NCI-H446 treated with DMSO at 0.1 percent for 48 hours (cell line): ENCODE measurements at regions not wholly inside any gene's neighbourhood (a gene's known extent, or its start where the extent isn't known, plus 50 kb on each side); places are given as distances from the start of the nearest gene placed in this dataset.

ENCODE experiments used
- DNase-seq: peaks from one replicate; lab custom pipeline; 2025; lab: John Stamatoyannopoulos, UW

DNA sequence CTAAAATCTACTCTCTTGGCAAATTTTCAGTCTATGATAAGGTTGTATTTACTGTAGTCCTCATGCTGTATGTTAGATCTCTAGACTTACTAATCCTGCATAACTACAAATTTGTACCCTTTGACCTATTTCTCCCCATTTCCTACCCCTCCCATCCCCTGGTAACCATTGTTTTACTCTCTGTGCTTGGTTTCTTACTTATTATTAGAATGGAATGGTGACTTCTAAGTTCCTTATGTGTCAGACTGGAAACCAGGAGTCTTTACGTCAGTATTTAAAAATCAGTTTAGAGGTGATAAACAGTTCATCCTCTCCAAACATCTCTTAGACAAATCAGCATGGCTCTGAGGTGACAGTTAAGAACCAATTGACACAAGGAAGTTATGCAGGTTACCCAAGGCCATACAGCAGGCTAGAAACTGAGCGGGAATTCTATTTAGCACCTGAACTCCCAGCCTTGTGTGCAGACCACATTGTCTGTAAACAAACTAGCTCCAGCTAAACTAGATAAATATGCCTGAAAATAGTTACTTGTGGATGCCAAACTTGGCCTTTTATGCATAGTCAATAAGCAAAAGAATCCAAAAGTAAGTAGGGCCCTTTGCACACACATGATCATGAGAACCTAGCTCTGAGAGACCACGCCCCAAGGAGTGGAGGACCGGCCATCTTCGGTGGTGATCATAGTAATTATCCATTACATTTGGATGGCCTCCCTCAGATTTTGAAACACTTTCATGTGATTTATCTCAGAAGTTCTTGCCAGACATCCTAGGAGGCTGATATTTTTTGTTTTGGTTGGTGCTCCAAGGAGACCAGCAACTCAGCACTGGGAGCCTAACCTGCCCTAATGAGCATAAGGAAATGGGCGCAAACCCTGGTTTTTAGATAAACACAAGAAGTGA is 72.3 kb upstream of the BOC start:
- no peak for DNase-seq

DNA sequence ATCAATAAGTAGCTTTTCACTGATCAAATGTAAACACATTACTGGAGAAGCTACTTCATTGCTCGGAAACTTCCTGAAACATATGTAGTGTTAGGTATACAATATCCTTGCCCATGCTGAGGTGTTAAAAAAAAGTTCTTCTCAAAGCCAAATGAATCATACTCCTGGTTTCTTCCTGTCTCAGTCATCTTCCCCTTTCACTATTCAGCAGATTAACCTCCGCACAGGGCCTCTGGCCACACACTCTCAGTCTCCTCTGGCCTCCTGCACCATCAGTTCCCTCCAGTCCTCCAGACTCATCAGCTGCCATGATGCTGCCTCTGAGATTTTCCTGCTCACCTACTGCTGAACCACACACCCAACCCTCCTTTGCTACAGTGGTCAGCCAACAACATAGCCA is 70.5 kb upstream of the BOC start:
- DNase-seq = no peak

DNA sequence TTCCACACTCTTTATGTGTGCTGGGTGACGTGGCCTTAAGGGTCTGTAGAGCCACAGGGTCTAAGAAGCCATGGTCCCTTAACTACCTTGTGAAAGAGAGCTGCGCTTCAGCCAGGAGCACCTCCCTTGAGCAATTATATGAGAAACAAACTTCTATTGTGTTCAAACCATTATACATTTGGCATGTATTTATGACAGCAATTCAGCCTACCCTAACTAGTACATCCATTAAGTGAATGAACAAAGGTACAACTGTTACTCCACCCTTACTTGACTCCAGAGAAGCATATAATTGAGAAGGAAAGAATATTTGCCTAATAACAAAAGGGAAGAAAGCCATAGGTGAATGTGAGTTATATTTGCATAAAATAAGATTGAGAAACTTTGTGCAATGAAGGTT is 69.8 kb upstream of the BOC start:
- no peak for DNase-seq

DNA sequence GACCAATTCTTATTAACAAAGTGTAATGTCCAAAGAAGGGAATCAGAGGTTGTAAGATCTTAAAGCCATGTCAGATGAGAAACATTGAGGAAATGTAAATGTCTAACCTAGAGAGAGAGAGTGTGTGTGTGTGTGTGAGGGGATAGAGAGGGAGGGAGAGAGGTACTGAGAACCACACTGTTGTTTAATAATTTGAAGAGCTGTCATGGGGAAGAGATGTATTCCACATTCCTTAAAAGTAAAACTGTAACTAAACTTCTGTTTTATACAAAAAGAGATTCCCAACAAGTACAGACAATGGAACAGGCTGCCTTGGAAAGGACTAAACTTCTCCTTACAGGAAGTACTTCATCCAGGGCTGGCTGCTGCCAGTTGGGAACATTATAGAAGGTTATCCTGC is 68.9 kb upstream of the BOC start:
- DNase-seq = no peak

DNA sequence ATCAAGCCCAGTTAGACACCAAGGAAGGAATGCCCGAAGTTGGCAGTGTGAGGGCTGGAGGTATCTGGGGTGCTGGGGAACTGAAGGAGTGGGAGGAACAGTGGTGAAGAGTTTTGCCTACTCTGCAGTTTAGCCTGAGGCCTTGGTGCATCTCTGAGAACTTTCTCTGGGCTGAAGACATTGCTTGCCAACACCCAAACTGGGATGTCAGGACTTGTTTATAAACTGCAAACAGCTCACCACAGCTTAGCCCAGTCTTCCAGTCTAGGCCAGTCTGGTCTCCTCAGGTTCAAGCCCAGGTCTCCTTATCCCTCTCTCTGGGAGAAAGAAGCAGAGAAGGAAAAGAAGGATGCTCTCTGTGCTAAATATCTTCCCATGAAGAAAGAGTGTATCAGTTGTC is 68.0 kb upstream of the BOC start:
- DNase-seq = no peak

DNA sequence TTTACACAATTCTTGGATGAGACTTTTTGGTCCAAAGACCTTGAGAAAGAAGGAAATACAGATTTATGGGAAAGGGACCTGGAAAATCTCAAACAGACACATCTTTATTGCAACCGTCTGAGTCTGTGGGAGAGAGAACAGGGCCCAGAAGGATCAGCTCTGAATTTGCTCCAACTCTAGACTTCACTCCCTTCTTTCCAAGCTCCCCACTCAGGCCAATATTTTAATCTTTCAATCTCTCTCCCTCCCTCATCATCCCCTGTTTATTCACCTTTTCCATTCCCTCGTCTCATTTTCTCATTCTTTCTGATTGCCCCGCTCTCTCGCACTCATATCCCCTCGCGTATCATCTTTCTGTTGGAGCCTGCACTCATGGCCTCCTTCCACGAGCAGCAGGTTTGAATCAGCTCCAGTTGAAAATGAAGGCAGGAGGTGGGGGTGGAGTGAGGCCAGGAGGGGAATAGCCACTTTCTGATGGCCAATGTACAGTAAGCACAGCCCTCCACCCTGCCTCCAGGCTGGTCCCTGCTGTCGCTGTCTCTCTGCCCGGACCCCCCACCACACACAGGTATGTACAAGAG is 63.6 kb upstream of the BOC start:
- DNase-seq = peak; percentile 99

DNA sequence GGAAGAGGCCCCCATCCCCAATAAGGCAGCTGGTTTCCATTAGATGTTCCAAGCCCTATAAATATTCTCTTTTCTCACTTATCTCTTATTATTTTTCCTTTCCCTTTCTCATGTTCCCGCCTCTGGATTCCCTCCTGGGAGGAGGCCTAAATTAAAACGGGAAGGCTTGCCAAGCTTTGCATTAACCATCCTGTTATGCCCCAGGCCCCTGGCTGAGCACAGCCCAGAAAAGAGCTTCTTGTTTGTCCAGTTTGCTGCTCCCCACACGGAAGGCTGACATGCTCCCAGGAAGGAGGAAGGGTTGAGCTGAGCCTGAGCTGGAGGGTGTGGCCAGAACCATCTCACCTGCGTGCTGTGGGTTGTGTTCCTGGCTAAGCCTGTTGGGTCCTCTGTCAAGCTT is 63.1 kb upstream of the BOC start:
- DNase-seq = peak; percentile 99

DNA sequence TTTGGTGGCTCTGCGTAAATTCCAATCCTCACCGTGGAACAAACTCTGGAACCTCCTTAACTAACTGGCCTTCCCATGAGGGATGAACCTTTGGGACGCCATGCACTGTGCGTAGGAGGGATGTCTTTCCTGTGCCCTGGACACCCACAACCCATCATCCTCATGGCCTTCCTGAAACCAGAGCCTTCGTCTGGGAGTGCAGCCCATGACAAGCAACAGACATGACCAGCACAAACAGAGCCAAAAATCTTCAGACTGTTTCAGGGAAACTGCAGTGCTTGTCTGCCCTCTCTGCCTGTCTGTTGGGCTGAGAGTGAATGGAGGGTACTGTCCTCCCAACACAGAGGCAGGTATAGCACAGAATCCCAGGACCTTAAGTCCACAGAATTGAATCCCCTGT is 61.1 kb upstream of the BOC start:
- no peak for DNase-seq

DNA sequence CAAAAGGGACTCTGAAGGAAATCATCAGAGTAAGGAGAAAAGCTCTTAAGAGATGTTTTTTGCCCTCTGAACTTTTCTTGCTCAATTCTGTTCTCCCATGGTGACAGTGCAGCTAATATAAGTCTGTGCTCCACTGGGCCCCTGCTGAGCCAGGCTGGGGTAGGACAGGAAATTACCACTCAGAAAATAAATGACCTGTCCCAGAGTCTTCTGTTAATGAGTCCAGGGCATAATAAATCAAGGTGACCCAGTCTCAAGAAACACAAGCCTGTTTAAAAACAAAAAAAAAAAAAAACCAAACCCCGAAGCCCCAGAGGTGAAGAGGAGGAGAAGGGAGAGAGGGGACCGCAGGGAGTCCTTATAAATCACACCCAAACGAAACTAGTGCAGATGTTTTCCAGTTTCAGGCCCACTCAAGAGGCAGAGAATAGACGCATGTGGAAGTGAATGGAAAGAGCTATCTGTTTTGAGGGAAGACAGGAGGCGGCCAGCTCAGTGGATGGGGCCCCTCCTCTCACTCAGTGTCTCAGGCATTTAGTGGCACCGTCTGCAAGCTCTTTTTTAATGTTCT is 59.8 kb upstream of the BOC start:
- no peak for DNase-seq

DNA sequence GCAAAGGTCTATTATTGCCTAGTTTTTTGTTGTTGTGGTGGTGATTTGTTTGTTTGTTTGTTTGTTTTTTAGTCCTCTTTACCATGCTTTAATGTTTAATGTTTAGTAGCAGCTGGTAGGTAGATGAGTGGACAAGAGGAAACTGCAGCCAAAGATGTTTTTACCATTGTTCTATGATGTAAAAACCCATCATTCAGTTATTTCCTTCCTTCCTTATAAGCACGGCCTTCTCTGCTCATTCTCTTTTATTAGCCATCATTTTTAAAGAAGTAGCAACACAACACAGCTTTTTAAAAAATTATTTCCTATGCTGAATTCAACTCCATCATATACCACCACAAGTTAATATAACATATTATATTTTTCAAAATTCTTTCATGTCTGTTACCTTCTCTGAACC is 58.5 kb upstream of the BOC start:
- no peak for DNase-seq

DNA sequence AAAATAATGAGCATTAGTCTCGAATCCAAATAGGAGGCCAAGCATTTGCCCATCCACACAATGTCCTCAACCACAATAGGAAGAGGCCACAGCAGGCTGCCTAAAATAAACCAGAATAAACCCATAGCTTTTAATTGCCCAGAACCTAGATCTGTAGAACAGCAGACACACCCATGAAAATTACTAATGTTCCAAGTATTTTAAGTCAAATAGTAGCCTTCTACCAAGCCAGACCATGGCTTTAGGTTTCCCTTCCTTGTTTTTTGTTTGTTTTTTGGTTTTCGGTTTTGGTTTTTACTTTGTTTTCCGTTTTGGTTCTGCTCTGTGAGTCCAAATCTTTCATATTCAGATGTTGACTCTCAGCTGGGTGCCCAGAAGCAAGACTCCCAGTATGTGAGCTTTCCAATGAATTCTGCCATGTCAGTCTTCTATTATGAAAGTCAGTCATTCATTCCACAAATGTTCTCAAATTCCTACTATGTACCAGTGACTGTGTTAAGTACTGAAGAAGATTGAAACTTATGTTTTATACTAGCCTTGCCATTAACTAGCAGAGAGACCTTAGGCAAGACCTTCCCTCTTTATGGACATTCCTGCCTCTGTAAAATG is 57.8 kb upstream of the BOC start:
- no peak for DNase-seq

DNA sequence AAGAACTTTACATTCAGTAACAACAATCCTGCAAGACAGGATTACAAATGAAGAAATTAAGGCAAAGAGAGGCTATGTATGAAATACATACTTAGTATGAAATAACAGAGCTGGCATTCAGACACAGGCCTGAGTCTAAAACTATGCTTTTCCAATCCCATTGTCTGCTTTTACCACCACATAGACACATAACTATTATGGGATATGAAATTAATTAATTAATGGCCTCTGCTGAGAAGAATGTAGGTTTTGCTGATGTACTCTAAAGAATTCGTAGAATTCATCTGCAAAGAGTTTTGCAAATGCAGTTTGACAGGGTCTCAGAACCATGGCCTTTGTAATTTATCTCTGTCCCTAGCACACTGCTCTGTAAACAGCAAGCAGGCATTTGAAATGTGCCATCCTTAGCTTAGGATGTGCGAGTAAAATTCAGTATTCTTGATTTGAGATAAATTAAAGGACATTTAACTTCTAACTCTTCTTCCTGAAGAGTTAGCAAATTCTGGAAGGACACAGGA is 54.5 kb upstream of the BOC start:
- no peak for DNase-seq

DNA sequence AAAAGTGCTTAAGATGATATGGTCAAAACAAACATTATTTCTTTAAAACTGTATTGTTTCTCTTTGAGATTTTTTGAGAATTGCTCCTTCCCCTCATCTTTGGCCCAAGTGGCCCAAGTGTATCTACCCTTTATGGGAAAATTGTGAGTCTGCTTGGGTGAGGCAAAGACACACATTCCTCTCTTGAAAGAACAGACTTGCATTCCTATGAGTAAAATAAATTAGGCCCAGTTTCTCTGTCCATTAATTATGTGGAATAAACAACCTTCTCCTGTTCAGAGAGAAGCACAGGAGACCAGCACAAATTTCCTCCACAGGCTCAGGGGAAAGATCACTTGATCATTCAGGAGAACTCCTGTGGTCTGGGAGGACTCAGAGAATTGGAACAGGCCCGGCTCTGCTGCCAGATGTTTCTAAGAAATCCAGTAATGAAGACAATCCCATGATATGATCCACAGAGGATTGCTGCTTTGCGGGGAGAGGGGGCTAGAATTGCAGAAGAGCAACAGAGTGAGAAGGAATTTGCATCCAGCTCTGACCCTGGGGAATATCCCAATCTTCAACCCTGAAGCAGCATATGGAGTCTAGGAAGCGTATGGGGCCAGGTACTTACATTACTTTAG is 53.8 kb upstream of the BOC start:
- no peak for DNase-seq

DNA sequence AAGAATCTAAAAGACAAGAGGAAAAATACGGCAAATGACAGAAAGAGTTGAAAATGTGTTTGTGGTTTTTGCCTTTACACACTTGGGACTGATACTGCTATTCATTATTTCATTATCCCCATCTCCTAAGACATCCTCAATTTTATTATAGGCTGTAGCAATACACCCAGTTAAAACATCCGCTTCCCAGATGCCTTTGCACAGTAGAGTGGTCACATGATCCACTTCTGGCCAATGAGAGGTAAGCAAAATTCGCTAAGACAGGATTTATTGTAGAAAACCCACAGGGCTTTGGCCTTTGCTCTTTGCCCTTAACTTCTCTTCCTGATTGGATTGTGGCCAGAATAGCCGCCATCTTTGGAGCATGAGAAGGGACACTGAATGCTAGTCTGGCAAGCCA is 53.2 kb upstream of the BOC start:
- DNase-seq = no peak
